Breast epithelium (tissue), 4 donors: ENCODE measurements at regions not wholly inside any gene's neighbourhood (a gene's known extent, or its start where the extent isn't known, plus 50 kb on each side); places are given as distances from the start of the nearest gene placed in this dataset.
A peak's percentile ranks its signal among the peaks of the same experiment; 100 is the strongest.
"Not testable (repeated sequence)": the region's sequence is repeated elsewhere in the genome, so short reads cannot be mapped to it uniquely, and the experiment has no call there.

ENCODE experiments used
- DNase-seq, 2 donors: peaks; one replicate each; pipeline ENCODE4 v3.0.0-alpha.2; 2019; ENCODE audit warnings: low spot score in 2 of 2
- H3K27ac ChIP-seq, 2 donors: fragments of 200-600 bp; sonication (generic) in 1 of 2; one replicate each; pipeline ENCODE4 v1.5.1; 2016 to 2019; ENCODE audit warnings: mild to moderate bottlenecking in 1 of 2
- H3K27me3 ChIP-seq, 2 donors: fragments of 200-600 bp; sonication (generic) in 1 of 2; one replicate each; pipeline versions ENCODE4 v1.5.1 to v1.6.0; 2017 to 2019; ENCODE audit warnings: control low read depth in 1 of 2, mild to moderate bottlenecking in 1 of 2
- H3K36me3 ChIP-seq: fragments of 200-600 bp; one replicate; pipeline ENCODE4 v1.5.1; 2019
- H3K4me1 ChIP-seq, 2 donors: fragments of 200-600 bp; sonication (generic); one replicate each; pipeline ENCODE4 v1.5.1; 2016 to 2019; ENCODE audit warnings: control low read depth in 1 of 2
- H3K4me3 ChIP-seq, 3 donors: fragments of 200-600 bp; sonication (generic); 1 replicate in 2 of 3; 2 replicates in 1 of 3; pipeline ENCODE4 v1.5.1; 2016 to 2019; ENCODE audit warnings: mild to moderate bottlenecking in 3 of 3, moderate library complexity in 2 of 3
- H3K9me3 ChIP-seq, 2 donors: fragments of 200-600 bp; sonication (generic) in 1 of 2; one replicate each; pipeline ENCODE4 v1.5.1; 2016 to 2019; ENCODE audit warnings: control low read depth in 1 of 2
- CTCF ChIP-seq, 3 donors: fragments of 450-650 bp; IDR thresholded peaks; one replicate each; pipeline ENCODE4 v1.5.1; 2016 to 2017; ENCODE audit warnings: antibody characterized with exemption in 3 of 3, mild to moderate bottlenecking in 3 of 3, moderate library complexity in 3 of 3
- POLR2A ChIP-seq: fragments of 450-650 bp; IDR thresholded peaks from one replicate; pipeline ENCODE4 v1.6.1; 2016; ENCODE audit warnings: antibody characterized with exemption, mild to moderate bottlenecking, moderate library complexity
- POLR2AphosphoS5 ChIP-seq, 3 donors: sonication (generic); formaldehyde crosslinking; IDR thresholded peaks; one replicate each; pipeline ENCODE4 v1.6.1; 2017; ENCODE audit warnings: antibody characterized with exemption in 3 of 3
- intact Hi-C: fragments of 100-400 bp; cut with DNase I; formaldehyde crosslinking; loops from one replicate; pipeline ENCODE4 v1.15.1; 2023; ENCODE audit warnings: low total_unique reads

- Histone ChIP-seq H3K4me3 (no peak overlapping the region), H3K27me3 (no peaks in the 10 kb centered on the region), H3K4me1 (no peaks in the 10 kb centered on the region), H3K36me3 (no peaks in the 10 kb centered on the region), H3K9me3 (no peaks in the 10 kb centered on the region), H3K27ac (no peak overlapping the region)
- intact Hi-C loops: no loop called here
- no peak for TF ChIP-seq CTCF (IDR thresholded peaks at IDR 0.05)
- no peak for TF ChIP-seq POLR2AphosphoS5 (IDR thresholded peaks at IDR 0.05)
- TF ChIP-seq POLR2A: no peak
- DNase-seq: no peak
These were observed 327.2 kb upstream of the CITED2 start for GRCh38 chr6:139701695-139702094.

GRCh38 chr6:139701003-139701402 is 326.6 kb upstream of the CITED2 start:
- Histone ChIP-seq H3K27ac (no peak overlapping the region), H3K4me1 (no peaks in the 10 kb centered on the region), H3K9me3 (no peaks in the 10 kb centered on the region), H3K4me3 (no peak overlapping the region), H3K36me3 (no peaks in the 10 kb centered on the region), H3K27me3 (no peaks in the 10 kb centered on the region)
- intact Hi-C loops: no loop called here
- TF ChIP-seq POLR2A (no peak), CTCF (IDR thresholded peaks at IDR 0.05) (no peak), POLR2AphosphoS5 (IDR thresholded peaks at IDR 0.05) (no peak)
- no peak for DNase-seq

- Histone ChIP-seq H3K36me3 (no peaks in the 10 kb centered on the region), H3K9me3 (no peaks in the 10 kb centered on the region), H3K27me3 (no peaks in the 10 kb centered on the region), H3K4me3 (no peak overlapping the region), H3K4me1 (no peaks in the 10 kb centered on the region), H3K27ac (peak overlapping the region in 1 of 2 donors; percentile 16)
- intact Hi-C loops: no loop called here
- DNase-seq: no peak
- TF ChIP-seq CTCF (IDR thresholded peaks at IDR 0.05) (no peak), POLR2AphosphoS5 (IDR thresholded peaks at IDR 0.05) (no peak), POLR2A (no peak)
These were observed 325.5 kb upstream of the CITED2 start for GRCh38 chr6:139699911-139700310.

DNA sequence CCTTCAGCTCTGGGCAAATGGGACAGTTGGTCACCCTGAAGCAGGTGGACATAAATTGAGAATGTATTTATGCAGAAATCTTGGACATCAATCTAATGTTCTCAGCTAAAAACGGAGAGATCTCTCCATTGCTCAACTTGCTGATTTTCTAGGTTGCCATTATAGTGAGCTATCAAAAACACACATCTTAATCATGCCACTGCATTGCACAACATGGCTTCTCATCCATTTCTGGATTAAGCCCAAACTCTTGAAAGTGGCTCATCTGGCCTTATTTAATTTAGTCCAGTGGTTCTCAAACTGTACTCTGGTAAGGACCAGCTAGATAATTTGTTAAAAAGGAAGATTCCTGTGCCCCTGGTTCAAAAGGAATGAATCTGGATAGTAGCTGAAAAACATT is 324.9 kb upstream of the CITED2 start:
- Histone ChIP-seq H3K36me3 (no peaks in the 10 kb centered on the region), H3K4me1 (no peaks in the 10 kb centered on the region), H3K27me3 (no peaks in the 10 kb centered on the region), H3K27ac (no peak overlapping the region), H3K9me3 (no peaks in the 10 kb centered on the region), H3K4me3 (no peak overlapping the region)
- intact Hi-C loops: no loop called here
- TF ChIP-seq POLR2AphosphoS5 (IDR thresholded peaks at IDR 0.05) (peak in 1 of 3 donors; percentile 69), POLR2A (no peak)
- no peak for DNase-seq

DNA sequence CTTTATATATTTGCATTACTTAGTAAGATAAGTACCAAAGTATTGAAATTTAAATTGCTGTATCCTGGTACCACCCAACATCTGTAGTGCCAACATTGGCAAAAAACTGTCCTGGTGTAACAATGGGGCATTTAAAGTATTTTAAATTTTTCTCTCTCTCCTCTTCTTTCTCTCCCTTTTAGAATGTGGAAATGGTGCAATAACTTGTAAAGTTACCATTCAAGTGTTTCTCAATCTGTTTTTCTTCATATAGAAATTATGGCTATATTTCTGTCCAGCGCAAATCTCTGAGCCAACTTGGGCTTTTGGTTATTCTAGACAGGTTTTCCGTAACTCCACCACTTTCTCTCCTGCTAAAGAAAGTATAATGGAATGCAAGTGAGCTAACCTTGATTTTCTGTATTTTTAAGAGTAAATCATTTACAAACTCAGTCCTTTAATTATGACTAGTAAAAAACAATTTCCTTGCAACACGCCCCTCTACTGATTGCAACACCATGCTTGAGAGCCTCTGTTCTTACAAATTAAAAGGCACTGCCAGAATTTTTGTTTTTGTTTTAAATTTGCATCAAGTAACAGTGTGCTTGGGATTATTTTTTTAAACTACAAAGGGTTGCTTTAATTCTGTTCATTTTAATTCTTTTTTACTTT is 324.2 kb upstream of the CITED2 start:
- no peak for TF ChIP-seq CTCF (IDR thresholded peaks at IDR 0.05)
- TF ChIP-seq POLR2A: no peak
- Histone ChIP-seq H3K4me3 (no peak overlapping the region), H3K36me3 (no peaks in the 10 kb centered on the region), H3K4me1 (no peaks in the 10 kb centered on the region), H3K27ac (peak overlapping the region in 1 of 2 donors; percentile 41), H3K9me3 (no peaks in the 10 kb centered on the region), H3K27me3 (no peaks in the 10 kb centered on the region)
- no peak for DNase-seq
- intact Hi-C loops: no loop called here

GRCh38 chr6:139697856-139698255 is 323.4 kb upstream of the CITED2 start:
- intact Hi-C loops, DNase-seq, H3K4me3 ChIP-seq: not testable (repeated sequence)

GRCh38 chr6:139696991-139697390 is 322.5 kb upstream of the CITED2 start:
- H3K36me3 ChIP-seq, H3K4me3 ChIP-seq, H3K4me1 ChIP-seq, H3K9me3 ChIP-seq, H3K27me3 ChIP-seq, H3K27ac ChIP-seq, intact Hi-C loops, DNase-seq: not testable (repeated sequence)

More at GRCh38 chr6:139697856-139698255, 323.4 kb upstream of the CITED2 start:
- not testable (repeated sequence) for H3K36me3 ChIP-seq, H3K9me3 ChIP-seq, H3K27me3 ChIP-seq, H3K4me1 ChIP-seq
- peak overlapping the region in 1 of 2 donors; percentile 41 for H3K27ac ChIP-seq
